ENCODE measurements at regions not wholly inside any gene's neighbourhood (a gene's known extent, or its start where the extent isn't known, plus 50 kb on each side); places are given as distances from the start of the nearest gene placed in this dataset.
"Not testable (repeated sequence)": the region's sequence is repeated elsewhere in the genome, so short reads cannot be mapped to it uniquely, and the experiment has no call there.

DNA sequence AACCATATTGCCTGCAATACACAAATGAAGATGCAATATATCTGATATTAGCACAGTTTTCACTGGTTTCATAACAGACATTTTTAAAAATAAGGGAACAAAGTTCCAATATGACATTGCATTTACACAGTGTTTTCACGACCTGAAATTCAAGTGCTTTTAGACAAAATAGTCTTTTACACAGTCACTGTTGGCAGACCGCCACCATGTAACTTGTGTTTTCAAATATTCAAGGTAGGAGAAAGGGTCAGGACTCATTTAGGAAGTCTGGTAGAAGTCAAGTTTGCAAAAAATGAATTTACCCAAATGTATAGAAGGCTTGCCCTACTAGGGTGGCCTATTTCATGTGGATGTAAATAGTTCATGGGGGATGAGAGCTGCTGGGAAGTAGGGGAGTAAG is 98.1 kb upstream of the TAS2R1 start:
- CTCF ChIA-PET (ENCODE audit: unreplicated experiment) = no interaction called here
- TF ChIP-seq CTCF (conservative IDR thresholded peaks at IDR 0.05; ENCODE audit: low read length) (no peak), EZH2phosphoT487 (IDR thresholded peaks at IDR 0.05; ENCODE audit: borderline replicate concordance, low read depth, low read length) (no peak)

GRCh38 chr5:9726931-9727330 is 96.8 kb upstream of the TAS2R1 start:
- no peaks in the 10 kb centered on the region for H3K9me2 ChIP-seq (ENCODE audit: insufficient read depth, low read length)
- no peak overlapping the region for H3K4me2 ChIP-seq (ENCODE audit: low read length)
- POLR2A ChIA-PET = no interaction called here
- H3K9me3 ChIP-seq (ENCODE audit: low read length) = no peaks in the 10 kb centered on the region
- DNase-seq (ENCODE audit: low spot score) = no peak
- CTCF ChIA-PET (ENCODE audit: unreplicated experiment) = no interaction called here
- no peaks in the 10 kb centered on the region for H3K36me3 ChIP-seq (ENCODE audit: insufficient read depth, low read length)
- H3K4me3 ChIP-seq (ENCODE audit: low read depth, low read length, poor library complexity, severe bottlenecking) = no peak overlapping the region
- H3K79me2 ChIP-seq (ENCODE audit: insufficient read depth, low read depth, low read length) = no peaks in the 10 kb centered on the region
- H2AFZ ChIP-seq (ENCODE audit: low read length) = no peak overlapping the region
- intact Hi-C loops (cut with micrococcal nuclease; ENCODE audit: unreplicated experiment) = no loop called here
- H3K27ac ChIP-seq (ENCODE audit: low read depth, low read length, poor library complexity, severe bottlenecking) = no peak overlapping the region
- no TSS peak for BruUV-seq (replicated peaks)
- no peaks in the 10 kb centered on the region for H3K4me1 ChIP-seq (ENCODE audit: insufficient read depth, low read length, poor library complexity, severe bottlenecking)
- no peaks in the 10 kb centered on the region for H4K20me1 ChIP-seq (ENCODE audit: insufficient read depth, low read length)
- TF ChIP-seq EZH2phosphoT487 (IDR thresholded peaks at IDR 0.05; ENCODE audit: borderline replicate concordance, low read depth, low read length) (no peak), CTCF (conservative IDR thresholded peaks at IDR 0.05; ENCODE audit: low read length) (no peak)

More for the DNA sequence above, 98.1 kb upstream of the TAS2R1 start:
- no peak for DNase-seq (ENCODE audit: low spot score)
- Histone ChIP-seq H3K27ac (ENCODE audit: low read depth, low read length, poor library complexity, severe bottlenecking) (no peak overlapping the region), H2AFZ (ENCODE audit: low read length) (no peak overlapping the region), H3K9me3 (ENCODE audit: low read length) (no peaks in the 10 kb centered on the region), H3K79me2 (ENCODE audit: insufficient read depth, low read depth, low read length) (no peaks in the 10 kb centered on the region), H3K4me3 (ENCODE audit: low read depth, low read length, poor library complexity, severe bottlenecking) (no peak overlapping the region), H3K9me2 (ENCODE audit: insufficient read depth, low read length) (no peaks in the 10 kb centered on the region), H3K4me1 (ENCODE audit: insufficient read depth, low read length, poor library complexity, severe bottlenecking) (no peaks in the 10 kb centered on the region), H3K36me3 (ENCODE audit: insufficient read depth, low read length) (no peaks in the 10 kb centered on the region), H3K4me2 (ENCODE audit: low read length) (no peak overlapping the region), H4K20me1 (ENCODE audit: insufficient read depth, low read length) (no peaks in the 10 kb centered on the region)
- no TSS peak for BruUV-seq (replicated peaks)
- intact Hi-C loops (cut with micrococcal nuclease; ENCODE audit: unreplicated experiment) = no loop called here
- POLR2A ChIA-PET = no interaction called here

DNA sequence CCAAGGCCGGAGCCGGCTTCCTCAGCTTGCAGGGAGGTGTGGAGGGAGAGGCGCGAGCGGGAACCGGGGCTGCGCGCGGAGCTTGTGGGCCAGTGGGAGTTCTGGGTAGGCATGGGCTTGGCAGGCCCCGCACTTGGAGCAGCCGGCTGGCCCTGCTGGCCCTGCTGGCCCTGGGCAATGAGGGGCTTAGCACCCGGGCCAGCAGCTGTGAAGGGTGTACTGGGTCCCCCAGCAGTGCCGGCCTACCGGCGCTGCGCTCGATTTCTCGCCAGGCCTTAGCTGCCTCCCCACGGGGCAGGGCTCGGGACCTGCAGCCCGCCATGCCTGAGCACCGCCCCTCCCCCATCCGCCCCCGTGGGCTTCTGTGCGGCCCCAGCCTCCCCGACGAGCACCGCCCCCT is 95.1 kb upstream of the TAS2R1 start:
- not testable (repeated sequence) for BruUV-seq (replicated peaks)

More for the DNA sequence above, 95.1 kb upstream of the TAS2R1 start:
- H3K4me3 ChIP-seq (ENCODE audit: low read depth, low read length, poor library complexity, severe bottlenecking); H3K4me1 ChIP-seq (ENCODE audit: insufficient read depth, low read length, poor library complexity, severe bottlenecking); H3K9me2 ChIP-seq (ENCODE audit: insufficient read depth, low read length); H3K27ac ChIP-seq (ENCODE audit: low read depth, low read length, poor library complexity, severe bottlenecking); H3K36me3 ChIP-seq (ENCODE audit: insufficient read depth, low read length); intact Hi-C loops (cut with micrococcal nuclease; ENCODE audit: unreplicated experiment); H4K20me1 ChIP-seq (ENCODE audit: insufficient read depth, low read length); DNase-seq (ENCODE audit: low spot score); H2AFZ ChIP-seq (ENCODE audit: low read length); CTCF ChIA-PET (ENCODE audit: unreplicated experiment); POLR2A ChIA-PET; H3K9me3 ChIP-seq (ENCODE audit: low read length); H3K79me2 ChIP-seq (ENCODE audit: insufficient read depth, low read depth, low read length); H3K4me2 ChIP-seq (ENCODE audit: low read length): not testable (repeated sequence)
